H1 (cell line): ENCODE measurements at regions not wholly inside any gene's neighbourhood (a gene's known extent, or its start where the extent isn't known, plus 50 kb on each side); places are given as distances from the start of the nearest gene placed in this dataset.

Experiments
- CTCF ChIA-PET: fragments of 300-600 bp; sonication (Branson Sonifier 250); formaldehyde crosslinking; loops from one replicate; lab custom pipeline; 2021; ENCODE audit not compliant: partially characterized antibody; lab: Charles Lee
- POLR2A ChIA-PET: fragments of 300-600 bp; sonication (Branson Sonifier 250); formaldehyde crosslinking; loops from one replicate; lab custom pipeline; 2021; ENCODE audit warnings: inconsistent platforms; ENCODE audit not compliant: partially characterized antibody; lab: Charles Lee
- DNase-seq, 2 experiments: peaks; one replicate each; pipeline versions ENCODE4 v3.0.0 to v3.0.0-alpha.2; 2010 to 2022; ENCODE audit warnings: low spot score in 2 of 2, low read depth in 1 of 2, mixed read lengths in 1 of 2
- FAIRE-seq: peaks from 2 replicates; lab custom pipeline; 2011; peaks lifted over from hg19 to GRCh38; lab: Jason Lieb, UNC
- H2AFZ ChIP-seq: 2 replicates; pipeline ENCODE4 v1.8.1; 2012; ENCODE audit warnings: low read length, inconsistent platforms
- H2AK5ac ChIP-seq: 2 replicates; pipeline ENCODE4 v1.6.1; 2013; ENCODE audit warnings: low read depth, low read length
- H2BK120ac ChIP-seq: replicated peaks from 2 replicates; pipeline ENCODE3; 2013; ENCODE audit warnings: low read depth, low read length, inconsistent platforms
- H2BK12ac ChIP-seq: 2 replicates; pipeline ENCODE4 v1.6.1; 2013; ENCODE audit warnings: low read depth, low read length
- H2BK15ac ChIP-seq: 2 replicates; pipeline ENCODE4 v1.6.1; 2013; ENCODE audit warnings: low read length
- H2BK20ac ChIP-seq: 2 replicates; pipeline ENCODE4 v1.6.1; 2013; ENCODE audit warnings: low read length
- H2BK5ac ChIP-seq: 2 replicates; pipeline ENCODE4 v1.6.1; 2013; ENCODE audit warnings: low read depth, low read length
- H3K14ac ChIP-seq: 2 replicates; pipeline ENCODE4 v1.6.1; 2013; ENCODE audit warnings: inconsistent platforms; ENCODE audit not compliant: insufficient read length
- H3K18ac ChIP-seq: 2 replicates; pipeline ENCODE4 v1.6.1; 2013; ENCODE audit warnings: low read length; ENCODE audit errors: extremely low read depth
- H3K23ac ChIP-seq: 2 replicates; pipeline ENCODE4 v1.6.1; 2013; ENCODE audit warnings: inconsistent platforms; ENCODE audit not compliant: insufficient read length
- H3K23me2 ChIP-seq: 2 replicates; pipeline ENCODE4 v1.6.1; 2013; ENCODE audit warnings: low read depth, low read length
- H3K27ac ChIP-seq: 2 replicates; pipeline ENCODE4 v1.6.1; 2011; ENCODE audit warnings: low read depth, low read length, inconsistent platforms
- H3K27me3 ChIP-seq, 4 experiments: replicated peaks in 1 of 4; 1 replicate in 1 of 4; 2 replicates in 3 of 4; pipeline versions ENCODE4 v1.6.1 to v1.8.1; 2011 to 2013; ENCODE audit warnings: low read length in 3 of 4, mild to moderate bottlenecking in 3 of 4, inconsistent platforms in 2 of 4, mixed read lengths in 2 of 4, moderate library complexity in 1 of 4; ENCODE audit not compliant: control insufficient read depth in 3 of 4, insufficient read depth in 3 of 4; ENCODE audit errors: extremely low read depth in 1 of 4
- H3K36me3 ChIP-seq, 4 experiments: 2 replicates each; pipeline versions ENCODE4 v1.6.1 to v1.8.1; 2011 to 2013; ENCODE audit warnings: mild to moderate bottlenecking in 4 of 4, low read length in 3 of 4, moderate library complexity in 2 of 4, control low read depth in 1 of 4, inconsistent platforms in 1 of 4; ENCODE audit not compliant: insufficient read depth in 4 of 4, control insufficient read depth in 2 of 4
- H3K4ac ChIP-seq: replicated peaks from 2 replicates; pipeline ENCODE3; 2013; ENCODE audit warnings: low read length, low read depth, mixed read lengths, inconsistent platforms; ENCODE audit not compliant: insufficient read length
- H3K4me1 ChIP-seq, 4 experiments: replicated peaks in 1 of 4; 1 replicate in 1 of 4; 2 replicates in 3 of 4; pipeline versions ENCODE4 v1.6.1 to v1.8.1; 2011 to 2013; ENCODE audit warnings: low read length in 3 of 4, inconsistent platforms in 2 of 4, mixed read lengths in 1 of 4; ENCODE audit not compliant: insufficient read depth in 4 of 4, control insufficient read depth in 3 of 4
- H3K4me2 ChIP-seq, 2 experiments: 2 replicates each; pipeline versions ENCODE4 v1.6.1 to v1.8.1; 2011 to 2013; ENCODE audit warnings: low read depth in 2 of 2, low read length in 2 of 2, control low read depth in 1 of 2, inconsistent platforms in 1 of 2, mild to moderate bottlenecking in 1 of 2; ENCODE audit not compliant: insufficient read depth in 1 of 2
- H3K4me3 ChIP-seq, 4 experiments: fragments of 200-600, 300-600 bp in 1 of 4; sonication (generic), shearing (Covaris generic), sonication (Bioruptor Twin) in 1 of 4; 2 replicates each; pipeline versions ENCODE4 v1.5.1 to v1.8.1; 2011 to 2016; ENCODE audit warnings: low read length in 4 of 4, low read depth in 3 of 4, control low read depth in 2 of 4, inconsistent platforms in 2 of 4, mild to moderate bottlenecking in 2 of 4, mixed read lengths in 1 of 4, moderate library complexity in 1 of 4; ENCODE audit not compliant: insufficient read depth in 2 of 4; ENCODE audit errors: extremely low read depth in 1 of 4
- H3K56ac ChIP-seq: replicated peaks from 2 replicates; pipeline ENCODE3; 2013; ENCODE audit warnings: low read depth, mild to moderate bottlenecking, mixed read lengths, low read length, inconsistent platforms; ENCODE audit not compliant: insufficient read length
- H3K79me1 ChIP-seq: 2 replicates; pipeline ENCODE4 v1.6.1; 2013; ENCODE audit warnings: low read depth, low read length, control low read depth
- H3K79me2 ChIP-seq, 2 experiments: 2 replicates each; pipeline versions ENCODE4 v1.6.1 to v1.8.1; 2012 to 2013; ENCODE audit warnings: low read length in 2 of 2, mild to moderate bottlenecking in 2 of 2, inconsistent platforms in 1 of 2; ENCODE audit not compliant: insufficient read depth in 2 of 2, control insufficient read depth in 1 of 2
- H3K9ac ChIP-seq, 4 experiments: replicated peaks in 1 of 4; 1 replicate in 1 of 4; 2 replicates in 3 of 4; pipeline versions ENCODE4 v1.6.1 to v1.8.1; 2011 to 2013; ENCODE audit warnings: low read depth in 3 of 4, low read length in 3 of 4, control low read depth in 2 of 4, mild to moderate bottlenecking in 2 of 4, moderate library complexity in 2 of 4, inconsistent platforms in 1 of 4; ENCODE audit errors: extremely low read depth in 1 of 4
- H3K9me3 ChIP-seq, 2 experiments: 2 replicates each; pipeline versions ENCODE4 v1.6.1 to v1.8.1; 2012 to 2013; ENCODE audit warnings: mild to moderate bottlenecking in 2 of 2, moderate library complexity in 2 of 2, control low read depth in 1 of 2, inconsistent platforms in 1 of 2, low read depth in 1 of 2, low read length in 1 of 2, mixed read lengths in 1 of 2; ENCODE audit not compliant: insufficient read depth in 2 of 2
- H4K20me1 ChIP-seq, 2 experiments: replicated peaks in 1 of 2; 2 replicates each; pipeline versions ENCODE3 to v1.8.1; 2011 to 2013; ENCODE audit warnings: inconsistent platforms in 2 of 2, low read length in 2 of 2, mild to moderate bottlenecking in 1 of 2; ENCODE audit not compliant: insufficient read depth in 2 of 2, control insufficient read depth in 1 of 2
- H4K5ac ChIP-seq: 2 replicates; pipeline ENCODE4 v1.6.1; 2013; ENCODE audit warnings: low read length, low read depth, mixed read lengths, inconsistent platforms; ENCODE audit not compliant: insufficient read length
- H4K8ac ChIP-seq: 2 replicates; pipeline ENCODE4 v1.8.0; 2013; ENCODE audit warnings: mild to moderate bottlenecking, moderate library complexity, low read length, inconsistent platforms; ENCODE audit not compliant: insufficient read depth; ENCODE audit errors: extremely low read depth
- H4K91ac ChIP-seq: replicated peaks from 2 replicates; pipeline ENCODE3; 2013; ENCODE audit warnings: low read length, mixed read lengths, inconsistent platforms; ENCODE audit not compliant: insufficient read length
- ASH2L ChIP-seq: fragments of 200-600, 300-600 bp; sonication (generic); IDR thresholded peaks from one replicate; pipeline ENCODE4 v1.7.1; 2017; ENCODE audit warnings: low read length
- CHD1 ChIP-seq: IDR thresholded peaks from 2 replicates; pipeline ENCODE4 v1.6.1; 2012; ENCODE audit warnings: low read depth, low read length, improper control_type of control experiment
- CTBP2 ChIP-seq: IDR thresholded peaks from 2 replicates; pipeline ENCODE4 v1.7.0; 2011; ENCODE audit warnings: borderline replicate concordance, mild to moderate bottlenecking, moderate library complexity, mixed read lengths, low read length; ENCODE audit not compliant: insufficient read depth, insufficient read length
- JUN ChIP-seq: IDR thresholded peaks from 2 replicates; pipeline ENCODE4 v1.6.1; 2011; ENCODE audit warnings: low read depth, mild to moderate bottlenecking, improper control_type of control experiment, low read length
- MAFK ChIP-seq: IDR thresholded peaks from 2 replicates; pipeline ENCODE4 v1.6.1; 2012; ENCODE audit warnings: low read depth, mild to moderate bottlenecking, improper control_type of control experiment, low read length
- POLR2A ChIP-seq, 2 experiments: IDR thresholded peaks; 1 replicate in 1 of 2; 2 replicates in 1 of 2; pipeline ENCODE4 v1.6.1; 2011; ENCODE audit warnings: low read depth in 2 of 2, low read length in 2 of 2, mild to moderate bottlenecking in 2 of 2; ENCODE audit errors: control extremely low read depth in 1 of 2
- WGBS, 2 experiments: shearing (Covaris generic) in 1 of 2; methylation state at CpG; one replicate each; pipeline versions ENCODE4 v1.1.6 to v1.1.7; 2013 to 2015; ENCODE audit warnings: low lambda C conversion rate in 2 of 2, mixed read lengths in 2 of 2, inconsistent platforms in 1 of 2, low coverage in 1 of 2, missing lambda C conversion rate in 1 of 2; ENCODE audit not compliant: insufficient replicate concordance in 2 of 2, insufficient coverage in 1 of 2, insufficient read length in 1 of 2; ENCODE audit errors: extremely low coverage in 1 of 2, missing lambda C conversion rate in 1 of 2; 5-methylcytosine and 5-hydroxymethylcytosine counted together

- no peak for FAIRE-seq
- Histone ChIP-seq H3K4me3 (no peak overlapping the region), H3K9ac (no peak overlapping the region), H3K9me3 (no peaks in the 10 kb centered on the region), H3K36me3 (no peaks in the 10 kb centered on the region), H2BK20ac (no peak overlapping the region), H2BK15ac (no peak overlapping the region), H2AFZ (no peak overlapping the region), H3K4me2 (no peak overlapping the region), H4K8ac (no peak overlapping the region), H3K79me1 (no peaks in the 10 kb centered on the region), H4K91ac (no peak overlapping the region), H2BK12ac (no peak overlapping the region), H3K14ac (no peak overlapping the region), H4K20me1 (no peaks in the 10 kb centered on the region), H3K18ac (no peak overlapping the region), H3K27me3 (no peaks in the 10 kb centered on the region), H3K27ac (no peak overlapping the region), H3K79me2 (no peaks in the 10 kb centered on the region), H3K23ac (no peak overlapping the region), H3K23me2 (0 out of 2 replicates have a peak, but pooled peaks cover 5% of the 10 kb centered on the region), H3K4ac (no peak overlapping the region), H2BK120ac (no peak overlapping the region), H3K4me1 (no peaks in the 10 kb centered on the region), H2BK5ac (no peak overlapping the region), H4K5ac (no peak overlapping the region), H2AK5ac (no peak overlapping the region), H3K56ac (no peak overlapping the region)
- CTCF ChIA-PET = interaction anchor here (0.8 kb wide), 1 partner anchor 24 kb away, joined by 4 read pairs; no protein-coding TSS in a partner anchor
- 97% methylated on average over 4 of the region's 4 CpGs; no CpG with 5 or more reads in 1 of the 2 experiments for WGBS, 2 experiments
- no peak for TF ChIP-seq CTBP2
- TF ChIP-seq CHD1 = no peak
- TF ChIP-seq ASH2L = no peak
- no peak for TF ChIP-seq POLR2A (IDR thresholded peaks at IDR 0.05; ENCODE audit: control extremely low read depth in 1 of 2, low read depth in 2 of 2, low read length in 2 of 2)
- TF ChIP-seq MAFK = no peak
- TF ChIP-seq JUN = no peak
- POLR2A ChIA-PET = no interaction called here
- DNase-seq = no peak
These were observed 123.8 kb upstream of the NAA20 start for GRCh38 chr20:19893356-19893755.
